Trophoblast cell (in vitro differentiated cells and primary cell): ENCODE measurements at regions not wholly inside any gene's neighbourhood (a gene's known extent, or its start where the extent isn't known, plus 50 kb on each side); places are given as distances from the start of the nearest gene placed in this dataset.
A peak's percentile ranks its signal among the peaks of the same experiment; 100 is the strongest.

Experiments
- DNase-seq, 2 donors: peaks; one replicate each; pipeline ENCODE4 v3.0.0-alpha.2; 2016
- H2AFZ ChIP-seq: 2 replicates; pipeline ENCODE4 v1.6.1; 2013; ENCODE audit warnings: low read length, moderate library complexity, mild to moderate bottlenecking; ENCODE audit not compliant: insufficient read depth, poor library complexity
- H2AK5ac ChIP-seq: 2 replicates; pipeline ENCODE4 v1.6.1; 2013; ENCODE audit warnings: mild to moderate bottlenecking, low read length
- H2BK120ac ChIP-seq: 2 replicates; pipeline ENCODE4 v1.6.1; 2013; ENCODE audit warnings: low read length, mild to moderate bottlenecking, moderate library complexity; ENCODE audit not compliant: insufficient read depth, poor library complexity
- H2BK12ac ChIP-seq: 2 replicates; pipeline ENCODE4 v1.6.1; 2013; ENCODE audit warnings: mild to moderate bottlenecking, low read length, moderate library complexity
- H2BK5ac ChIP-seq: 2 replicates; pipeline ENCODE4 v1.6.1; 2013; ENCODE audit warnings: low read length, low read depth, moderate library complexity, mild to moderate bottlenecking; ENCODE audit not compliant: poor library complexity
- H3K14ac ChIP-seq: 2 replicates; pipeline ENCODE4 v1.6.1; 2013; ENCODE audit warnings: mild to moderate bottlenecking, low read length
- H3K18ac ChIP-seq: 2 replicates; pipeline ENCODE4 v1.6.1; 2013; ENCODE audit warnings: mild to moderate bottlenecking, low read length
- H3K23ac ChIP-seq: 2 replicates; pipeline ENCODE4 v1.6.1; 2013; ENCODE audit warnings: low read length
- H3K27ac ChIP-seq: 2 replicates; pipeline ENCODE4 v1.5.1; 2013; ENCODE audit warnings: low read depth, mild to moderate bottlenecking, inconsistent platforms, low read length, moderate library complexity
- H3K27me3 ChIP-seq: 2 replicates; pipeline ENCODE4 v1.6.1; 2013; ENCODE audit warnings: inconsistent platforms, mild to moderate bottlenecking, low read length, moderate library complexity; ENCODE audit not compliant: insufficient read depth
- H3K36me3 ChIP-seq, 2 experiments: 1 replicate in 1 of 2; 2 replicates in 1 of 2; pipeline ENCODE4 v1.6.1; 2013; ENCODE audit warnings: low read length in 2 of 2, mild to moderate bottlenecking in 2 of 2, moderate library complexity in 1 of 2; ENCODE audit not compliant: insufficient read depth in 2 of 2, control insufficient read depth in 1 of 2
- H3K4ac ChIP-seq: 2 replicates; pipeline ENCODE4 v1.6.1; 2013; ENCODE audit warnings: low read depth, mild to moderate bottlenecking, low read length, moderate library complexity
- H3K4me1 ChIP-seq, 2 experiments: 1 replicate in 1 of 2; 2 replicates in 1 of 2; pipeline ENCODE4 v1.6.1; 2013; ENCODE audit warnings: low read length in 2 of 2, mild to moderate bottlenecking in 2 of 2, moderate library complexity in 1 of 2; ENCODE audit not compliant: insufficient read depth in 2 of 2, control insufficient read depth in 1 of 2
- H3K4me2 ChIP-seq: 2 replicates; pipeline ENCODE4 v1.6.1; 2013; ENCODE audit warnings: inconsistent platforms, mild to moderate bottlenecking, low read length, moderate library complexity
- H3K4me3 ChIP-seq: 2 replicates; pipeline ENCODE4 v1.5.1; 2013; ENCODE audit warnings: mild to moderate bottlenecking, low read depth, low read length, inconsistent platforms
- H3K79me1 ChIP-seq: one replicate; pipeline ENCODE4 v1.6.1; 2013; ENCODE audit warnings: low read length
- H3K79me2 ChIP-seq: 2 replicates; pipeline ENCODE4 v1.6.1; 2013; ENCODE audit warnings: low read length, mild to moderate bottlenecking; ENCODE audit not compliant: control insufficient read depth, insufficient read depth, poor library complexity
- H3K9ac ChIP-seq: 2 replicates; pipeline ENCODE4 v1.6.1; 2013; ENCODE audit warnings: mild to moderate bottlenecking, low read length
- H3K9me3 ChIP-seq: 2 replicates; pipeline ENCODE4 v1.6.1; 2013; ENCODE audit warnings: low read depth, mild to moderate bottlenecking, control low read depth, inconsistent platforms, low read length; ENCODE audit not compliant: insufficient read depth
- H4K12ac ChIP-seq: 2 replicates; pipeline ENCODE4 v1.6.1; 2013; ENCODE audit warnings: low read depth, mild to moderate bottlenecking, low read length, moderate library complexity
- H4K8ac ChIP-seq: 2 replicates; pipeline ENCODE4 v1.6.1; 2013; ENCODE audit warnings: low read depth, mild to moderate bottlenecking, low read length, moderate library complexity
- H4K91ac ChIP-seq: one replicate; pipeline ENCODE4 v1.6.1; 2013; ENCODE audit warnings: low read depth, mild to moderate bottlenecking, low read length, moderate library complexity
- WGBS: extraction: QIAGEN DNeasy Blood & Tissue Kit; methylation state at CpG from one replicate; pipeline ENCODE4 v1.1.7; 2013; ENCODE audit warnings: missing lambda C conversion rate; ENCODE audit not compliant: insufficient read length, insufficient coverage; ENCODE audit errors: extremely low coverage; 5-methylcytosine and 5-hydroxymethylcytosine counted together

DNA sequence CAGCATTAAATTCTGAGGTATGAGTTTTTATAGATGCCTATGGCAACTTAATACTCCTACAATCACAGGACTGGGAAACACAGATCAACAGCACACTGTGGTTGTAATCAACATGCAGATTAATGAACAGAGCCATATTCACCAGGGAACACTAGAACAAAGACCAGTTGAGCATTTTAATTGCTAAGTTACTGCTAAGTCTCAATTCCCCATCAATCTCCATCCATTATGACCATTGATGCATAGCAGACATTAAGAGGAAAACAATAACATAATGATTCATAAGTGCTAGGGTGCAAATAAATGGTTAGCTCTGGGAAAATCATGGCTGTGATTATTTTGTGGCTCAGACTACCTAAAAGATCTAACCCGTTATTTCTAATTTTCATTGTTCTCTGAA lies 505.6 kb downstream of the TRHDE start:
- no peak overlapping the region for H2BK12ac ChIP-seq
- no peak overlapping the region for H2BK120ac ChIP-seq
- no peak overlapping the region for H3K9ac ChIP-seq
- no CpG with 5 or more reads among the region's 1 CpG for WGBS
- no peaks in the 10 kb centered on the region for H3K27me3 ChIP-seq
- H3K79me2 ChIP-seq, result no peaks in the 10 kb centered on the region
- no peak overlapping the region for H3K18ac ChIP-seq
- H4K12ac ChIP-seq, result no peak overlapping the region
- H3K36me3 ChIP-seq, result no peaks in the 10 kb centered on the region
- H4K8ac ChIP-seq, result no peak overlapping the region
- H2AFZ ChIP-seq, result no peak overlapping the region
- no peaks in the 10 kb centered on the region for H3K4me1 ChIP-seq
- no peak for DNase-seq
- no peak overlapping the region for H3K14ac ChIP-seq
- no peaks in the 10 kb centered on the region for H3K9me3 ChIP-seq
- H3K27ac ChIP-seq, result no peak overlapping the region
- H3K79me1 ChIP-seq, result no peaks in the 10 kb centered on the region
- H4K91ac ChIP-seq, result no peak overlapping the region
- no peak overlapping the region for H2BK5ac ChIP-seq
- no peak overlapping the region for H2AK5ac ChIP-seq
- no peak overlapping the region for H3K4ac ChIP-seq
- H3K4me3 ChIP-seq, result no peak overlapping the region
- H3K23ac ChIP-seq, result no peak overlapping the region
- H3K4me2 ChIP-seq, result no peak overlapping the region

DNA sequence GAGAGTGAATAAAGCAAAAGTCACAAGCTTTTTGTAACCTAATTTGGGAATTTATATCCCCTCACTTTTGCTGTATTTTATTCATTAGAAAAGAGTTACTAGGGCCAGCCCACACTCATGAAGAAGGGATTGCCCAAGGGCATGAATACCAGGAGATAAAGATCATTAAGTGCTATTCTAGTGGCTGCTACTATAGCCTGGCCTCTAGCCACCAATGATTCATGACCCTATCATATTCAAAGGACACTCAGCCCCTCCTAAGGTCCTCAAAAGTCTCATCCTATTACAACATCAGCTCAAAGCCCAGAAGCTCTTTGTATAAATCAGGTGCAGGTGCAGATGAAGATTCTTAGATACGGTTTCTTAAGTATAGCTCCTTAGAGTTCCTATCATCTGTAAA lies 518.1 kb downstream of the TRHDE start:
- peak in 1 of 2 donors; percentile 5 for DNase-seq
- Histone ChIP-seq H3K79me1 (peaks cover 3% of the 10 kb centered on the region), H3K18ac (no peak overlapping the region), H3K4me1 (peaks cover 3 to 5% of the 10 kb centered on the region in 2 experiments), H3K4me3 (no peak overlapping the region), H3K14ac (no peak overlapping the region), H3K27me3 (no peaks in the 10 kb centered on the region), H3K27ac (peak overlapping the region; percentile 61), H3K23ac (no peak overlapping the region), H4K91ac (no peak overlapping the region), H3K36me3 (no peaks in the 10 kb centered on the region), H2BK12ac (no peak overlapping the region), H2AK5ac (no peak overlapping the region), H4K12ac (no peak overlapping the region), H3K79me2 (no peaks in the 10 kb centered on the region), H2BK5ac (no peak overlapping the region), H3K4ac (no peak overlapping the region), H3K9ac (no peak overlapping the region), H4K8ac (no peak overlapping the region), H2BK120ac (peak overlapping the region; percentile 77), H2AFZ (no peak overlapping the region), H3K4me2 (no peak overlapping the region), H3K9me3 (no peaks in the 10 kb centered on the region)
- WGBS, result no CpG with 5 or more reads among the region's 1 CpG

DNA sequence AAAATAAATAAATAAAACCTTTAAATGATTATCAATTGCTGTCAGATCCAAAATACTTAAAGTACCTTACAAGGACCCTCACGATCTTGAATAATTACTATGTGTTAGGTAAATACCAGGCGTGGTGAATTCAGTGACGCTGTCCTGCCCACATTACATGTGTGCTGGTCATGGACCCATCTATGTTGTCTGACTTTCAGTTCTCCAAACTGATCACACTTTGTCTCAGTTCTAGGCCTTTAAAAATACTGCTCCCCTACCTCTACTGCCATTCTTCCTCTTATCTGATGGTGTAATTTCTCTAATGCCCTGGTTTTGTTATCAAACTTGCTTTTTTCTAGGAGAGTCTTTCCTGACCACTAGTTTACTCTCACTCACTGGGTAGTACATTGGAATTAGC lies 520.7 kb downstream of the TRHDE start:
- H2AK5ac ChIP-seq, result no peak overlapping the region
- H3K14ac ChIP-seq, result no peak overlapping the region
- no peak overlapping the region for H3K18ac ChIP-seq
- H4K91ac ChIP-seq, result no peak overlapping the region
- H3K4me1 ChIP-seq, result peaks cover 3 to 5% of the 10 kb centered on the region in 2 experiments
- no peak overlapping the region for H3K23ac ChIP-seq
- no peak overlapping the region for H2BK5ac ChIP-seq
- no peak overlapping the region for H3K4ac ChIP-seq
- peaks cover 3% of the 10 kb centered on the region for H3K79me1 ChIP-seq
- H3K36me3 ChIP-seq, result no peaks in the 10 kb centered on the region
- DNase-seq, result no peak
- no peak overlapping the region for H3K9ac ChIP-seq
- H3K4me3 ChIP-seq, result no peak overlapping the region
- no peak overlapping the region for H2AFZ ChIP-seq
- H3K4me2 ChIP-seq, result no peak overlapping the region
- no peaks in the 10 kb centered on the region for H3K27me3 ChIP-seq
- H3K27ac ChIP-seq, result no peak overlapping the region
- H4K8ac ChIP-seq, result no peak overlapping the region
- no peak overlapping the region for H2BK12ac ChIP-seq
- no peak overlapping the region for H2BK120ac ChIP-seq
- WGBS, result no CpG with 5 or more reads among the region's 3 CpGs
- H3K9me3 ChIP-seq, result no peaks in the 10 kb centered on the region
- H4K12ac ChIP-seq, result no peak overlapping the region
- no peaks in the 10 kb centered on the region for H3K79me2 ChIP-seq

DNA sequence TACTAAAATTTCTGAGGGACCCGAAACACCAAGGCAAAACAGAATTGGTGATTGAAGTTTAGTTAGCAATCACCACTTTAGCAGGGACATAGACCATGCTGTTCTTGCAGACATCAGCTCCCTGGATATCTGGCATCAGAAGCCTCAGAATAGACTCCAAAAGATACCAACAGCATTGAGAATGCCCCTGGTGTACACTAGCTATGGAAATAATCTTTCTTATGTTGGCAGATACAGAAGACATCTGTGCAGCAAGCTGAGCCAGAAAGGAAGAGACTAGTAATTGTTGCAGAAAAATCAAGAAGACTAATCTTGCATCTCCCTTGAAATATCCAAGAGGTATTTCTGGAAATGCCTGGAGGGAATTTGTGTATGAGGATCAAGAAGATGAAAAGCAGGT lies 521.6 kb downstream of the TRHDE start:
- Histone ChIP-seq H3K4me2 (no peak overlapping the region), H2BK120ac (no peak overlapping the region), H3K27ac (no peak overlapping the region), H3K4me1 (peaks cover 3 to 5% of the 10 kb centered on the region in 2 experiments), H2BK12ac (no peak overlapping the region), H3K4me3 (no peak overlapping the region), H2AFZ (no peak overlapping the region), H2BK5ac (no peak overlapping the region), H4K8ac (no peak overlapping the region), H3K23ac (no peak overlapping the region), H3K36me3 (no peaks in the 10 kb centered on the region), H2AK5ac (no peak overlapping the region), H3K9me3 (no peaks in the 10 kb centered on the region), H3K79me1 (peaks cover 3% of the 10 kb centered on the region), H3K9ac (no peak overlapping the region), H3K14ac (no peak overlapping the region), H4K12ac (no peak overlapping the region), H3K27me3 (no peaks in the 10 kb centered on the region), H4K91ac (no peak overlapping the region), H3K4ac (no peak overlapping the region), H3K79me2 (no peaks in the 10 kb centered on the region), H3K18ac (no peak overlapping the region)
- WGBS, result no CpG with 5 or more reads among the region's 1 CpG
- DNase-seq, result no peak
